Adrenal gland (tissue), 5 donors: ENCODE measurements at regions not wholly inside any gene's neighbourhood (a gene's known extent, or its start where the extent isn't known, plus 50 kb on each side); places are given as distances from the start of the nearest gene placed in this dataset.

Experiments used
- POLR2A ChIP-seq, 2 donors: fragments of 450-650 bp; IDR thresholded peaks; one replicate each; pipeline ENCODE4 v1.6.1; 2017; ENCODE audit warnings: antibody characterized with exemption in 2 of 2, mild to moderate bottlenecking in 2 of 2, moderate library complexity in 1 of 2
- TF ChIP-seq, protein P1 (sequence below), 6 experiments: fragments of 450-650 bp in 4 of 6; fragments of 200-600 bp in 2 of 6; sonication (generic) in 1 of 6; IDR thresholded peaks; 1 replicate in 5 of 6; 2 replicates in 1 of 6; pipeline versions ENCODE4 v1.5.1 to v1.8.0; 2016 to 2021; ENCODE audit warnings: antibody characterized with exemption in 6 of 6, mild to moderate bottlenecking in 2 of 6, moderate library complexity in 1 of 6
- donor health status: DM: no; HTN: no; CAD: no.

DNA sequence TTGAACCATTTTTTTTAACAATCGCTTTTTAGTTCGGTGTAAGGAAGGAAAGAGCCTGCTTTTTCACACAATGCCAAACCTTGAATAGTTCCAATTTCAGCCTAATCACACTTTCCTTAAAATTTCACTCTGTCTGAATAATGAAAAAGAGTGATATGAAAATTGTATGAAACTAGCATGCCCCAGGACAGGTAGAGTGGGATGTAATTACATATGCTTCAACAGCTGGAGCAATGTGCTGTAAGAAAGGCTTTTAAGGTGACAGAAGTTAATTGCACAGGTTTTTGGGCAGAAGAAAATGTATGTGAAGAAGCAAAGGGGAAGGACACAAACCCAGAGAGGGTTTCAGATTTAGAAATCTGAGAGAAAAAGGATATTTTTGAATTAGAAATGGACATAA lies 184.0 kb downstream of the DSC3 start:
- TF ChIP-seq POLR2A (IDR thresholded peaks at IDR 0.05), result no peak
- TF ChIP-seq, protein P1, sequence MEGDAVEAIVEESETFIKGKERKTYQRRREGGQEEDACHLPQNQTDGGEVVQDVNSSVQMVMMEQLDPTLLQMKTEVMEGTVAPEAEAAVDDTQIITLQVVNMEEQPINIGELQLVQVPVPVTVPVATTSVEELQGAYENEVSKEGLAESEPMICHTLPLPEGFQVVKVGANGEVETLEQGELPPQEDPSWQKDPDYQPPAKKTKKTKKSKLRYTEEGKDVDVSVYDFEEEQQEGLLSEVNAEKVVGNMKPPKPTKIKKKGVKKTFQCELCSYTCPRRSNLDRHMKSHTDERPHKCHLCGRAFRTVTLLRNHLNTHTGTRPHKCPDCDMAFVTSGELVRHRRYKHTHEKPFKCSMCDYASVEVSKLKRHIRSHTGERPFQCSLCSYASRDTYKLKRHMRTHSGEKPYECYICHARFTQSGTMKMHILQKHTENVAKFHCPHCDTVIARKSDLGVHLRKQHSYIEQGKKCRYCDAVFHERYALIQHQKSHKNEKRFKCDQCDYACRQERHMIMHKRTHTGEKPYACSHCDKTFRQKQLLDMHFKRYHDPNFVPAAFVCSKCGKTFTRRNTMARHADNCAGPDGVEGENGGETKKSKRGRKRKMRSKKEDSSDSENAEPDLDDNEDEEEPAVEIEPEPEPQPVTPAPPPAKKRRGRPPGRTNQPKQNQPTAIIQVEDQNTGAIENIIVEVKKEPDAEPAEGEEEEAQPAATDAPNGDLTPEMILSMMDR (IDR thresholded peaks at IDR 0.05), result no peak
